Esophagus muscularis mucosa (tissue), 3 donors: ENCODE measurements at regions not wholly inside any gene's neighbourhood (a gene's known extent, or its start where the extent isn't known, plus 50 kb on each side); places are given as distances from the start of the nearest gene placed in this dataset.

ENCODE experiments used
- EP300 ChIP-seq: sonication (generic); formaldehyde crosslinking; IDR thresholded peaks from one replicate; pipeline ENCODE4 v1.6.1; 2017; ENCODE audit warnings: antibody characterized with exemption
- POLR2A ChIP-seq: fragments of 450-650 bp; IDR thresholded peaks from one replicate; pipeline ENCODE4 v1.6.1; 2017; ENCODE audit warnings: antibody characterized with exemption, moderate library complexity, mild to moderate bottlenecking, low read depth
- POLR2AphosphoS5 ChIP-seq, 2 donors: sonication (generic); formaldehyde crosslinking; IDR thresholded peaks; one replicate each; pipeline ENCODE4 v1.6.1; 2017; ENCODE audit warnings: antibody characterized with exemption in 2 of 2

DNA sequence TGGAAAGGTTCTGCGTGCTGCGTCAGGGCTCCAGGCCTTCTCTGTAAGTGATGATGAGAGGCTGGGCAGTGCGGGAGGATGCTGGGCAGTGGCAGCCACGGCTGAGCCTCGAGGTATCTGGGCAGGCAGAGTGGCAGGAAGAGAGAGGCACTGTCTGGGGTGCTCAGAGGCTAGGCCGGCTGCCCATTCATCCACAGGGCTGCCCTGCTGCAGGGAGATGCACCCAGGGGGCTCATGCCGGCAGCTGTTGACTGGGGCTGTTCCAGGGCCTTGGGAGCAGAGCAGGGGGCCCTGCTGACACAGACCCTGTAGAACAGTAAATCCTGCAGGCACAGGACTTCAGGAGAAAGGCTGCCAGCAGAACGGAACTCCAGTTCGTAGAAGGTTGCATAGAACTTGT is 88.8 kb downstream of the BOD1 start:
- TF ChIP-seq POLR2A: no peak
- no peak for TF ChIP-seq POLR2AphosphoS5 (IDR thresholded peaks at IDR 0.05)
- TF ChIP-seq EP300: no peak
